ENCODE measurements at regions not wholly inside any gene's neighbourhood (a gene's known extent, or its start where the extent isn't known, plus 50 kb on each side); places are given as distances from the start of the nearest gene placed in this dataset.

DNA sequence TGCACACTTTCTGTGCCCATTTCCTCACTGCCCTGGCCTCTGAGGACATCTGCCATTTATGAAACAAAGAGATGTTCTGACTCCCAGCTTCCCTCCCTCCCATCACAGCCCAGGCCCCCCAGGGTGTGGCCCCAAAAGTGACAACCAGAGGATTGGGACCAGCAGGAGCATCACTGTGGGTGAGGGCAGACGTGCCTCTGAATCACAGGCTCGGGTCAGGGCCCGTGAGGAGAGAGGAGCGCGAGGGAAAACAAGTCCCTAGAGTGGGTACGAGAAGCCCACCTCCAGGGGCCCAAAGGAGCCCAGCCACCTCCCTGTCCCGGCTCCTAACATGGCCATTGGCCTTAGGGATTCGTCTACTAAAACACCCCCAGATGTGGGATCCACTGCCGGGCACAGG is 138.0 kb upstream of the FSTL4 start:
- TF ChIP-seq, protein P1, sequence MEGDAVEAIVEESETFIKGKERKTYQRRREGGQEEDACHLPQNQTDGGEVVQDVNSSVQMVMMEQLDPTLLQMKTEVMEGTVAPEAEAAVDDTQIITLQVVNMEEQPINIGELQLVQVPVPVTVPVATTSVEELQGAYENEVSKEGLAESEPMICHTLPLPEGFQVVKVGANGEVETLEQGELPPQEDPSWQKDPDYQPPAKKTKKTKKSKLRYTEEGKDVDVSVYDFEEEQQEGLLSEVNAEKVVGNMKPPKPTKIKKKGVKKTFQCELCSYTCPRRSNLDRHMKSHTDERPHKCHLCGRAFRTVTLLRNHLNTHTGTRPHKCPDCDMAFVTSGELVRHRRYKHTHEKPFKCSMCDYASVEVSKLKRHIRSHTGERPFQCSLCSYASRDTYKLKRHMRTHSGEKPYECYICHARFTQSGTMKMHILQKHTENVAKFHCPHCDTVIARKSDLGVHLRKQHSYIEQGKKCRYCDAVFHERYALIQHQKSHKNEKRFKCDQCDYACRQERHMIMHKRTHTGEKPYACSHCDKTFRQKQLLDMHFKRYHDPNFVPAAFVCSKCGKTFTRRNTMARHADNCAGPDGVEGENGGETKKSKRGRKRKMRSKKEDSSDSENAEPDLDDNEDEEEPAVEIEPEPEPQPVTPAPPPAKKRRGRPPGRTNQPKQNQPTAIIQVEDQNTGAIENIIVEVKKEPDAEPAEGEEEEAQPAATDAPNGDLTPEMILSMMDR (IDR thresholded peaks at IDR 0.05; ENCODE audit: low read length): no peak
- TF ChIP-seq EZH2 (IDR thresholded peaks at IDR 0.05; ENCODE audit: borderline replicate concordance, low read length): no peak

Measured in OCI-LY1 (cell line).